Body of pancreas (tissue), 4 donors: ENCODE measurements at regions not wholly inside any gene's neighbourhood (a gene's known extent, or its start where the extent isn't known, plus 50 kb on each side); places are given as distances from the start of the nearest gene placed in this dataset.

Experiments
- CTCF ChIP-seq, 7 experiments: fragments of 450-650 bp in 4 of 7; fragments of 200-600 bp in 3 of 7; sonication (generic) in 3 of 7; IDR thresholded peaks; one replicate each; pipeline ENCODE4 v1.5.1; 2016 to 2019; ENCODE audit warnings: antibody characterized with exemption in 7 of 7
- POLR2A ChIP-seq, 3 donors: fragments of 450-650 bp; IDR thresholded peaks; one replicate each; pipeline ENCODE4 v1.6.1; 2016; ENCODE audit warnings: antibody characterized with exemption in 3 of 3, mild to moderate bottlenecking in 2 of 3

GRCh38 chr20:50388733-50389437, 121.3 kb upstream of the PTPN1 start:
- TF ChIP-seq CTCF (IDR thresholded peaks at IDR 0.05) (no peak), POLR2A (IDR thresholded peaks at IDR 0.05) (no peak)
